ENCODE measurements at regions not wholly inside any gene's neighbourhood (a gene's known extent, or its start where the extent isn't known, plus 50 kb on each side); places are given as distances from the start of the nearest gene placed in this dataset.

GRCh38 chr12:127984386-127985055 lies 282.4 kb upstream of the TMEM132C start:
- no peak for TF ChIP-seq CTCF (IDR thresholded peaks at IDR 0.05)
- DNase-seq (ENCODE audit: extremely low spot score, unreplicated experiment), result no peak
- H3K27ac Mint-ChIP-seq (ENCODE audit: unreplicated experiment), result no peak overlapping the region
- H3K36me3 Mint-ChIP-seq (ENCODE audit: unreplicated experiment), result no peaks in the 10 kb centered on the region
- no peak overlapping the region for H3K4me3 Mint-ChIP-seq (ENCODE audit: unreplicated experiment)
- peaks cover 2% of the 10 kb centered on the region for H3K27me3 Mint-ChIP-seq (ENCODE audit: unreplicated experiment)
- peaks cover 5% of the 10 kb centered on the region for H3K9me3 Mint-ChIP-seq (ENCODE audit: unreplicated experiment)
- H3K4me1 Mint-ChIP-seq (ENCODE audit: unreplicated experiment), result peaks cover 14% of the 10 kb centered on the region

- peaks cover 14% of the 10 kb centered on the region for H3K4me1 Mint-ChIP-seq (ENCODE audit: unreplicated experiment)
- TF ChIP-seq CTCF (IDR thresholded peaks at IDR 0.05), result no peak
- no peak overlapping the region for H3K4me3 Mint-ChIP-seq (ENCODE audit: unreplicated experiment)
- H3K27me3 Mint-ChIP-seq (ENCODE audit: unreplicated experiment), result no peaks in the 10 kb centered on the region
- no peaks in the 10 kb centered on the region for H3K36me3 Mint-ChIP-seq (ENCODE audit: unreplicated experiment)
- H3K9me3 Mint-ChIP-seq (ENCODE audit: unreplicated experiment), result peaks cover 5% of the 10 kb centered on the region
- DNase-seq (ENCODE audit: extremely low spot score, unreplicated experiment), result no peak
- no peak overlapping the region for H3K27ac Mint-ChIP-seq (ENCODE audit: unreplicated experiment)
These were observed 279.6 kb upstream of the TMEM132C start for GRCh38 chr12:127987199-127987901.

GRCh38 chr12:127991485-127991884 lies 275.5 kb upstream of the TMEM132C start:
- Mint-ChIP-seq H3K4me3 (ENCODE audit: unreplicated experiment) (no peak overlapping the region), H3K27me3 (ENCODE audit: unreplicated experiment) (no peaks in the 10 kb centered on the region), H3K9me3 (ENCODE audit: unreplicated experiment) (no peaks in the 10 kb centered on the region), H3K36me3 (ENCODE audit: unreplicated experiment) (no peaks in the 10 kb centered on the region), H3K4me1 (ENCODE audit: unreplicated experiment) (peaks cover 8% of the 10 kb centered on the region), H3K27ac (ENCODE audit: unreplicated experiment) (no peak overlapping the region)
- DNase-seq (ENCODE audit: extremely low spot score, unreplicated experiment), result no peak
- TF ChIP-seq CTCF (IDR thresholded peaks at IDR 0.05), result no peak

GRCh38 chr12:127998988-127999387 lies 268.0 kb upstream of the TMEM132C start:
- H3K9me3 Mint-ChIP-seq (ENCODE audit: unreplicated experiment), result no peaks in the 10 kb centered on the region
- peaks cover 14% of the 10 kb centered on the region for H3K4me1 Mint-ChIP-seq (ENCODE audit: unreplicated experiment)
- no peaks in the 10 kb centered on the region for H3K27me3 Mint-ChIP-seq (ENCODE audit: unreplicated experiment)
- peak overlapping the region; percentile 39 for H3K27ac Mint-ChIP-seq (ENCODE audit: unreplicated experiment)
- no peak overlapping the region for H3K4me3 Mint-ChIP-seq (ENCODE audit: unreplicated experiment)
- DNase-seq (ENCODE audit: extremely low spot score, unreplicated experiment), result no peak
- no peaks in the 10 kb centered on the region for H3K36me3 Mint-ChIP-seq (ENCODE audit: unreplicated experiment)
- TF ChIP-seq CTCF (IDR thresholded peaks at IDR 0.05), result no peak

GRCh38 chr12:128004383-128004938 lies 262.5 kb upstream of the TMEM132C start:
- no peak overlapping the region for H3K4me3 Mint-ChIP-seq (ENCODE audit: unreplicated experiment)
- no peak for TF ChIP-seq CTCF (IDR thresholded peaks at IDR 0.05)
- no peak overlapping the region for H3K27ac Mint-ChIP-seq (ENCODE audit: unreplicated experiment)
- no peaks in the 10 kb centered on the region for H3K36me3 Mint-ChIP-seq (ENCODE audit: unreplicated experiment)
- DNase-seq (ENCODE audit: extremely low spot score, unreplicated experiment), result no peak
- peaks cover 20% of the 10 kb centered on the region for H3K4me1 Mint-ChIP-seq (ENCODE audit: unreplicated experiment)
- H3K9me3 Mint-ChIP-seq (ENCODE audit: unreplicated experiment), result no peaks in the 10 kb centered on the region
- H3K27me3 Mint-ChIP-seq (ENCODE audit: unreplicated experiment), result peaks cover 5% of the 10 kb centered on the region

Measured in osteocyte (in vitro differentiated cells).